ENCODE measurements at regions not wholly inside any gene's neighbourhood (a gene's known extent, or its start where the extent isn't known, plus 50 kb on each side); places are given as distances from the start of the nearest gene placed in this dataset.

GRCh38 chr13:78105656-78106055, 187.0 kb upstream of the EDNRB start:
- no peak for TF ChIP-seq POLR2AphosphoS5 (IDR thresholded peaks at IDR 0.05)
- TF ChIP-seq, protein P1, sequence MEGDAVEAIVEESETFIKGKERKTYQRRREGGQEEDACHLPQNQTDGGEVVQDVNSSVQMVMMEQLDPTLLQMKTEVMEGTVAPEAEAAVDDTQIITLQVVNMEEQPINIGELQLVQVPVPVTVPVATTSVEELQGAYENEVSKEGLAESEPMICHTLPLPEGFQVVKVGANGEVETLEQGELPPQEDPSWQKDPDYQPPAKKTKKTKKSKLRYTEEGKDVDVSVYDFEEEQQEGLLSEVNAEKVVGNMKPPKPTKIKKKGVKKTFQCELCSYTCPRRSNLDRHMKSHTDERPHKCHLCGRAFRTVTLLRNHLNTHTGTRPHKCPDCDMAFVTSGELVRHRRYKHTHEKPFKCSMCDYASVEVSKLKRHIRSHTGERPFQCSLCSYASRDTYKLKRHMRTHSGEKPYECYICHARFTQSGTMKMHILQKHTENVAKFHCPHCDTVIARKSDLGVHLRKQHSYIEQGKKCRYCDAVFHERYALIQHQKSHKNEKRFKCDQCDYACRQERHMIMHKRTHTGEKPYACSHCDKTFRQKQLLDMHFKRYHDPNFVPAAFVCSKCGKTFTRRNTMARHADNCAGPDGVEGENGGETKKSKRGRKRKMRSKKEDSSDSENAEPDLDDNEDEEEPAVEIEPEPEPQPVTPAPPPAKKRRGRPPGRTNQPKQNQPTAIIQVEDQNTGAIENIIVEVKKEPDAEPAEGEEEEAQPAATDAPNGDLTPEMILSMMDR (IDR thresholded peaks at IDR 0.05) = no peak

Measured in gastroesophageal sphincter (tissue), 3 donors.